NB4 (cell line): ENCODE measurements at regions not wholly inside any gene's neighbourhood (a gene's known extent, or its start where the extent isn't known, plus 50 kb on each side); places are given as distances from the start of the nearest gene placed in this dataset.

Source experiments
- DNase-seq: peaks from one replicate; pipeline ENCODE4 v3.0.0; 2010; ENCODE audit warnings: low read depth
- H3K4me3 ChIP-seq: one replicate; pipeline ENCODE4 v1.5.1; 2011; ENCODE audit warnings: mild to moderate bottlenecking, low read depth, low read length, moderate library complexity
- CTCF ChIP-seq: IDR thresholded peaks from one replicate; pipeline ENCODE4 v1.5.1; 2012; ENCODE audit warnings: low read depth, low read length
- MAX ChIP-seq: IDR thresholded peaks from 2 replicates; pipeline ENCODE4 v1.6.1; 2011; ENCODE audit warnings: low read depth, low read length
- MYC ChIP-seq: IDR thresholded peaks from 2 replicates; pipeline ENCODE4 v1.6.1; 2011; ENCODE audit warnings: low read depth, low read length
- POLR2A ChIP-seq: IDR thresholded peaks from 2 replicates; pipeline ENCODE4 v1.6.1; 2011; ENCODE audit warnings: mild to moderate bottlenecking; ENCODE audit not compliant: insufficient read length; ENCODE audit errors: extremely low read depth

GRCh38 chr6:9527679-9528286 lies 887.1 kb downstream of the TFAP2A start:
- no peak for TF ChIP-seq CTCF
- peak; percentile 13; the same call in 1 of the 2 replicates for TF ChIP-seq MAX
- DNase-seq: peak; percentile 60
- H3K4me3 ChIP-seq: no peak overlapping the region

- H3K4me3 ChIP-seq: no peak overlapping the region
- no peak for DNase-seq
Observed at GRCh38 chr6:9523462-9523861, 891.4 kb downstream of the TFAP2A start.

GRCh38 chr6:9522101-9522500 lies 892.8 kb downstream of the TFAP2A start:
- TF ChIP-seq CTCF (no peak), MAX (no peak), POLR2A (no peak), MYC (no peak)
- H3K4me3 ChIP-seq: no peak overlapping the region
- no peak for DNase-seq

More at GRCh38 chr6:9523462-9523861, 891.4 kb downstream of the TFAP2A start:
- no peak for TF ChIP-seq POLR2A
- no peak for TF ChIP-seq MAX
- TF ChIP-seq MYC: no peak
- TF ChIP-seq CTCF: no peak

- no peak for DNase-seq
- no peak overlapping the region for H3K4me3 ChIP-seq
- no peak for TF ChIP-seq MAX
- TF ChIP-seq POLR2A: no peak
- no peak for TF ChIP-seq MYC
- no peak for TF ChIP-seq CTCF
Observed at GRCh38 chr6:9521152-9521530, 893.7 kb downstream of the TFAP2A start.

GRCh38 chr6:9520417-9521151 lies 894.3 kb downstream of the TFAP2A start:
- DNase-seq: peak; percentile 38
- TF ChIP-seq POLR2A (no peak), CTCF (no peak), MYC (no peak), MAX (no peak)
- no peak overlapping the region for H3K4me3 ChIP-seq

- DNase-seq: no peak
- no peak for TF ChIP-seq MAX
- TF ChIP-seq CTCF: no peak
- no peak for TF ChIP-seq POLR2A
- no peak for TF ChIP-seq MYC
- H3K4me3 ChIP-seq: no peak overlapping the region
Observed at GRCh38 chr6:9518431-9518830, 896.4 kb downstream of the TFAP2A start.
